ENCODE measurements at regions not wholly inside any gene's neighbourhood (a gene's known extent, or its start where the extent isn't known, plus 50 kb on each side); places are given as distances from the start of the nearest gene placed in this dataset.

GRCh38 chr2:4745056-4745991 is 946.9 kb upstream of the SOX11 start:
- TF ChIP-seq CTCF (IDR thresholded peaks at IDR 0.05) (no peak), EZH2phosphoT487 (IDR thresholded peaks at IDR 0.05) (no peak), EZH2 (IDR thresholded peaks at IDR 0.05) (no peak)
- H3K27ac ChIP-seq = no peak overlapping the region
- no peak overlapping the region for H2AFZ ChIP-seq (replicated peaks)
- no peaks in the 10 kb centered on the region for H3F3A ChIP-seq (ENCODE audit: low read depth)
- Mint-ChIP-seq H3K27me3 (ENCODE audit: insufficient read depth, low read depth) (no peaks in the 10 kb centered on the region), H3K4me1 (no peaks in the 10 kb centered on the region), H3K9me3 (peaks cover 4% of the 10 kb centered on the region), H3K36me3 (no peaks in the 10 kb centered on the region), H3K27ac (no peak overlapping the region), H3K4me3 (no peak overlapping the region)
- H3K4me1 ChIP-seq = no peaks in the 10 kb centered on the region
- no peaks in the 10 kb centered on the region for H3K36me3 ChIP-seq
- no peaks in the 10 kb centered on the region for H3K27me3 ChIP-seq
- no peak for DNase-seq (ENCODE audit: low spot score)
- no peaks in the 10 kb centered on the region for H3K9me3 ChIP-seq (ENCODE audit: low read depth)
- H3K4me3 ChIP-seq = no peak overlapping the region
- H4K20me1 ChIP-seq (ENCODE audit: low read depth) = no peaks in the 10 kb centered on the region
- H3K9ac ChIP-seq = no peak overlapping the region
- no peak overlapping the region for H3K4me2 ChIP-seq
- H3K79me2 ChIP-seq (ENCODE audit: low read depth) = no peaks in the 10 kb centered on the region

- TF ChIP-seq EZH2 (IDR thresholded peaks at IDR 0.05) = no peak
- no peak for TF ChIP-seq CTCF (IDR thresholded peaks at IDR 0.05)
- no peak for TF ChIP-seq EZH2phosphoT487 (IDR thresholded peaks at IDR 0.05)
- H4K20me1 ChIP-seq (ENCODE audit: low read depth) = no peaks in the 10 kb centered on the region
- H3K79me2 ChIP-seq (ENCODE audit: low read depth) = no peaks in the 10 kb centered on the region
- H3K4me1 ChIP-seq = no peaks in the 10 kb centered on the region
- Mint-ChIP-seq H3K4me3 (no peak overlapping the region), H3K27me3 (ENCODE audit: insufficient read depth, low read depth) (no peaks in the 10 kb centered on the region), H3K36me3 (no peaks in the 10 kb centered on the region), H3K27ac (peak overlapping the region; percentile 19), H3K9me3 (no peaks in the 10 kb centered on the region), H3K4me1 (peaks cover 4% of the 10 kb centered on the region)
- H3F3A ChIP-seq (ENCODE audit: low read depth) = no peaks in the 10 kb centered on the region
- no peak overlapping the region for H2AFZ ChIP-seq (replicated peaks)
- H3K27me3 ChIP-seq = no peaks in the 10 kb centered on the region
- H3K4me2 ChIP-seq = no peak overlapping the region
- no peak overlapping the region for H3K9ac ChIP-seq
- no peaks in the 10 kb centered on the region for H3K9me3 ChIP-seq (ENCODE audit: low read depth)
- H3K4me3 ChIP-seq = no peak overlapping the region
- no peak for DNase-seq (ENCODE audit: low spot score)
- H3K36me3 ChIP-seq = no peaks in the 10 kb centered on the region
- no peak overlapping the region for H3K27ac ChIP-seq
Measured at GRCh38 chr2:4753721-4754120, 938.5 kb upstream of the SOX11 start.

GRCh38 chr2:4762951-4763376 is 929.2 kb upstream of the SOX11 start:
- no peaks in the 10 kb centered on the region for H3K79me2 ChIP-seq (ENCODE audit: low read depth)
- no peaks in the 10 kb centered on the region for H3K9me3 Mint-ChIP-seq
- H4K20me1 ChIP-seq (ENCODE audit: low read depth) = no peaks in the 10 kb centered on the region
- peaks cover 7% of the 10 kb centered on the region for H3K4me1 Mint-ChIP-seq
- no peak overlapping the region for H3K27ac Mint-ChIP-seq
- H3K4me1 ChIP-seq = no peaks in the 10 kb centered on the region
- no peak overlapping the region for H3K27ac ChIP-seq
- H3K9me3 ChIP-seq (ENCODE audit: low read depth) = no peaks in the 10 kb centered on the region
- no peak overlapping the region for H3K4me2 ChIP-seq
- H3K36me3 ChIP-seq = no peaks in the 10 kb centered on the region
- H3K27me3 ChIP-seq = no peaks in the 10 kb centered on the region
- peak; percentile 78 for DNase-seq (ENCODE audit: low spot score)
- no peak overlapping the region for H3K4me3 ChIP-seq
- H3K9ac ChIP-seq = no peak overlapping the region
- H3K36me3 Mint-ChIP-seq = no peaks in the 10 kb centered on the region
- H2AFZ ChIP-seq (replicated peaks) = peak overlapping the region; percentile 78
- H3K27me3 Mint-ChIP-seq (ENCODE audit: insufficient read depth, low read depth) = no peaks in the 10 kb centered on the region
- H3K4me3 Mint-ChIP-seq = no peak overlapping the region
- H3F3A ChIP-seq (ENCODE audit: low read depth) = no peaks in the 10 kb centered on the region
- TF ChIP-seq EZH2phosphoT487 (IDR thresholded peaks at IDR 0.05) (no peak), CTCF (IDR thresholded peaks at IDR 0.05) (peak; percentile 87)

All from neural progenitor cell (in vitro differentiated cells).